ENCODE measurements at regions not wholly inside any gene's neighbourhood (a gene's known extent, or its start where the extent isn't known, plus 50 kb on each side); places are given as distances from the start of the nearest gene placed in this dataset.
"Not testable (repeated sequence)": the region's sequence is repeated elsewhere in the genome, so short reads cannot be mapped to it uniquely, and the experiment has no call there.

GRCh38 chr20:12949429-12949980 is 59.3 kb upstream of the SPTLC3 start:
- DNase-seq (ENCODE audit: low spot score) = no peak

DNA sequence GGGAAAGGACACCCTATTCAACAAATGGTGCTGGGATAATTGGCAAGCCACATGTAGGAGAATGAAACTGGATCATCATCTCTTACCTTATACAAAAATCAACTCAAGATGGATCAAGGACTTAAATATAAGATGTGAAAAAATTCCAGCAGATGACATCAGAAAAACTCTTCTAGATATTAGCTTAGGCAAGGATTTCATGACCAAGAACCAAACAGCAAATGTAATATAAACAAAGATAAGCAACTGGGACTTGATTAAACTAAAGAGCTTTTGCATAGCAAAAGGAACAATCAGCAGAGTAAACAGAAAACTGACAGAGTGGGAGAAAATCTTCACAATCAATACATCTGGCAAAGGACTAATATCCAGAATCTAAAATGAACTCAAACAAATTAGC is 54.5 kb upstream of the SPTLC3 start:
- DNase-seq (ENCODE audit: low spot score) = not testable (repeated sequence)

GRCh38 chr20:12955611-12956010 is 53.2 kb upstream of the SPTLC3 start:
- DNase-seq (ENCODE audit: low spot score) = no peak

DNA sequence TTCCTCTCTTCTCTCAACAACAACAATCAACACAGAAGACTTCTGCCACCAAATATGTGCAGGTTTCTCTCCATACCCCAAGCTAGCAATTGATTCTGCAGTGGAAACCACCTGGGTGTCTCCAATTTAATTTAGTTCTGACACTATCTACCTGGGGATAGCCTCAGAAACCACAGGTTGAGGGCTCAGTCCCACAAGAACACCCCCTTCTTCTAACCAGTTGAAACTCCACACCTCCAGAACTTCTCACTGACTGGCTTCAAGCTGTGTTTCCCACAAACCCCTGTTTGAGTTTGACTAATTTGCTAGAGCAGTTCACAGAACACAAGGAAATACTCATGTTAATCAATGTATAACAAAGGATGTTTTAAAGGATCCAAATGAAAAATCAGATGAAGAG is 52.5 kb upstream of the SPTLC3 start:
- no peak for DNase-seq (ENCODE audit: low spot score)

DNA sequence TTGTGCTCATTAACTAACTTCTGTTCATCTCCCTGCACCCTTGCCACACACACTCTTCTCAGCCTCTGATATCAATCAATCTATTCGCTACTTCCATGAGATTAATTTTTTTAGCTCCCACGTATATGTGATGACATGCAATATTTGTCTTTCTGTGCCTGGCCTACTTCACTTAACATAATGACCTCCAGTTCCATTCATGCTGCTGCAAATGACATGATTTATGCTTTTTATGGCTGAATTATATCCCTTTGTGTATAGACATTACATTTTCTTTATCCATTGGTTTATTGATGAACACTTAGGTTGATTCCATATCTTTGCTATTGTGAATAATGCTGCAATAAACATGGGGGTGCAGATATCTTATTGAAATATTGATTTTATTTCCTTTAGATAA is 50.8 kb upstream of the SPTLC3 start:
- DNase-seq (ENCODE audit: low spot score) = no peak

Measured in SW480 (cell line).